Liver (tissue), 8 donors: ENCODE measurements at regions not wholly inside any gene's neighbourhood (a gene's known extent, or its start where the extent isn't known, plus 50 kb on each side); places are given as distances from the start of the nearest gene placed in this dataset.

Experiments used
- DNase-seq: peaks from one replicate; pipeline ENCODE4 v3.0.0-alpha.2; 2017; ENCODE audit warnings: low spot score
- H3K27ac ChIP-seq, 2 donors: one replicate each; pipeline ENCODE4 v1.7.0; 2013; ENCODE audit warnings: inconsistent platforms in 2 of 2, low read length in 2 of 2, control low read depth in 1 of 2, low read depth in 1 of 2, mild to moderate bottlenecking in 1 of 2
- H3K27me3 ChIP-seq, 4 donors: one replicate each; pipeline versions ENCODE4 v1.6.1 to v1.7.0; 2013; ENCODE audit warnings: low read length in 3 of 4, inconsistent platforms in 1 of 4, mild to moderate bottlenecking in 1 of 4, moderate library complexity in 1 of 4; ENCODE audit not compliant: control insufficient read depth in 4 of 4, insufficient read depth in 4 of 4
- H3K36me3 ChIP-seq, 4 donors: one replicate each; pipeline versions ENCODE4 v1.6.1 to v1.7.0; 2013; ENCODE audit warnings: low read length in 3 of 4, mild to moderate bottlenecking in 3 of 4, low read depth in 1 of 4, moderate library complexity in 1 of 4; ENCODE audit not compliant: control insufficient read depth in 4 of 4, insufficient read depth in 3 of 4
- H3K4me1 ChIP-seq, 4 donors: one replicate each; pipeline versions ENCODE4 v1.6.1 to v1.7.0; 2013; ENCODE audit warnings: low read length in 3 of 4, mild to moderate bottlenecking in 3 of 4, moderate library complexity in 1 of 4; ENCODE audit not compliant: control insufficient read depth in 4 of 4, insufficient read depth in 4 of 4
- H3K4me3 ChIP-seq, 3 donors: one replicate each; pipeline versions ENCODE4 v1.6.1 to v1.7.0; 2013; ENCODE audit warnings: low read length in 3 of 3, control low read depth in 1 of 3, low read depth in 1 of 3, mild to moderate bottlenecking in 1 of 3
- H3K9ac ChIP-seq, 2 donors: one replicate each; pipeline ENCODE4 v1.7.0; 2013; ENCODE audit warnings: low read length in 2 of 2, mild to moderate bottlenecking in 2 of 2, moderate library complexity in 2 of 2, control low read depth in 1 of 2, low read depth in 1 of 2
- H3K9me3 ChIP-seq, 4 donors: one replicate each; pipeline versions ENCODE4 v1.6.1 to v1.7.0; 2013; ENCODE audit warnings: low read length in 3 of 4; ENCODE audit not compliant: control insufficient read depth in 4 of 4
- CTCF ChIP-seq: fragments of 150-350 bp; IDR thresholded peaks from 2 replicates; pipeline ENCODE4 v1.5.1; 2017; ENCODE audit warnings: improper control_type of control experiment, low read depth, low read length; ENCODE audit not compliant: missing input control
- FOXA1 ChIP-seq: IDR thresholded peaks from 2 replicates; pipeline ENCODE4 v1.6.1; 2016; ENCODE audit warnings: antibody characterized with exemption
- FOXA2 ChIP-seq: IDR thresholded peaks from 2 replicates; pipeline ENCODE4 v1.6.1; 2016; ENCODE audit warnings: antibody characterized with exemption
- GABPA ChIP-seq, 2 donors: IDR thresholded peaks in 1 of 2; conservative IDR thresholded peaks in 1 of 2; 2 replicates each; pipeline ENCODE4 v1.6.1; 2016; ENCODE audit warnings: antibody characterized with exemption in 2 of 2, mild to moderate bottlenecking in 1 of 2, moderate library complexity in 1 of 2
- HNF4A ChIP-seq, 2 donors: conservative IDR thresholded peaks; 2 replicates each; pipeline ENCODE4 v1.6.1; 2016; ENCODE audit warnings: antibody characterized with exemption in 2 of 2, mild to moderate bottlenecking in 2 of 2
- JUND ChIP-seq, 2 donors: IDR thresholded peaks; 2 replicates each; pipeline ENCODE4 v1.6.1; 2016; ENCODE audit warnings: antibody characterized with exemption in 2 of 2
- MAX ChIP-seq: IDR thresholded peaks from 2 replicates; pipeline ENCODE4 v1.6.1; 2016; ENCODE audit warnings: antibody characterized with exemption
- NR2F2 ChIP-seq: IDR thresholded peaks from 2 replicates; pipeline ENCODE4 v1.6.1; 2016; ENCODE audit warnings: antibody characterized with exemption
- RAD21 ChIP-seq, 2 donors: IDR thresholded peaks; 2 replicates each; pipeline ENCODE4 v1.6.1; 2016; ENCODE audit warnings: antibody characterized with exemption in 2 of 2, mild to moderate bottlenecking in 2 of 2
- REST ChIP-seq: IDR thresholded peaks from 2 replicates; pipeline ENCODE4 v1.6.1; 2016; ENCODE audit warnings: antibody characterized with exemption, mild to moderate bottlenecking
- RXRA ChIP-seq, 2 donors: IDR thresholded peaks; 2 replicates each; pipeline ENCODE4 v1.6.1; 2017 to 2018; ENCODE audit warnings: antibody characterized with exemption in 2 of 2, mild to moderate bottlenecking in 1 of 2
- SP1 ChIP-seq: IDR thresholded peaks from 2 replicates; pipeline ENCODE4 v1.6.1; 2018; ENCODE audit warnings: antibody characterized with exemption, mild to moderate bottlenecking
- TAF1 ChIP-seq: conservative IDR thresholded peaks from 2 replicates; pipeline ENCODE4 v1.6.1; 2016; ENCODE audit warnings: antibody characterized with exemption, mild to moderate bottlenecking
- YY1 ChIP-seq: IDR thresholded peaks from 2 replicates; pipeline ENCODE4 v1.6.1; 2016; ENCODE audit warnings: antibody characterized with exemption, mild to moderate bottlenecking
- WGBS: extraction: QIAGEN DNeasy Blood & Tissue Kit; methylation state at CpG from one replicate; pipeline ENCODE4 v1.1.7; 2013; 5-methylcytosine and 5-hydroxymethylcytosine counted together
- TF ChIP-seq, protein P1 (sequence below): IDR thresholded peaks from 2 replicates; pipeline ENCODE4 v1.6.1; 2016; ENCODE audit warnings: antibody characterized with exemption
- TF ChIP-seq, protein P2 (sequence below): IDR thresholded peaks from 2 replicates; pipeline ENCODE4 v1.6.1; 2016; ENCODE audit warnings: antibody characterized with exemption
- donor health status: healthy.
- donor health status: healthy.
- donor health status: healthy.
- donor health status: healthy.
- donor health status: healthy.

DNA sequence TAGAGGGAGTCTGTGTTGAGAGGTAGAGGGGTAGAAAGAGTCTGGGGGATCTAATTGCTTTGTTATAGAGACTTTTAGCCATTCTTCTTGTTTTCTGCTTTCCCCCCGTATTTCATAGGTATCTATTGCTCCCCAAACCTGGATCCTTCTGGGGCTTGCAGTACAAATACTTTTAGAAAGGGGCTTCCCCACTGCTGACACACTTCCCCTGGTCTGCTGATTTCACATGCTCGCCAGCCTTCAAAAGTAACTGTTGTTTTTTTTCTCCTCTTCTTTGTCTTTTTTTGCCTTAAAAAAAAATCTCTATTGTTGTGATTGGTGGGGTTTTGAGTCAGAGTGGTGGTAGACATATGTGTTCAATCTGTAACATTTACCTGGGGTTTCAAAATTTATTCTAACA lies 300.6 kb upstream of the AZI2 start (continued):
- no peak for TF ChIP-seq GABPA (IDR thresholded peaks at IDR 0.05 in 1 of 2, conservative IDR thresholded peaks at IDR 0.05 in 1 of 2)
- no peak for TF ChIP-seq NR2F2

DNA sequence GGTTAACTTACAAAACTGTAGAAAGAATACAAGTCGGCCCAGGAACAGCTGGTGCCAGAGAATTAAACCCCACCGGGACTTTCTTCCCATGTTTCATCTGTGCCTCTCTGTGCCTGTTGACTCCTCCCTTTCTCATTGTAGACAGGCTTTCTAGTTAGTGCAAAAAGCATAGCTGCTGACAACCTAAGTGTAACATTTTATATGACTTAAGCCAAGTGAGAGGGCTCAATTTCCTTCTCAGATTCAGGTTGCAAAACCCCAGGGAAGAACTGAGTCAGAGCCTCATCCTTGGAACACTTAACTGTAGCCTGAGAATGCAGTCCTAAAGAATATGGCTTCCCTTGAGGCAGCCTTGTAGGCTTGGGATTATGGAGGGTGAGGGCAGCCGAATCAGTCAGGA lies 302.5 kb upstream of the AZI2 start:
- Histone ChIP-seq H3K27ac (no peak overlapping the region), H3K4me1 (no peaks in the 10 kb centered on the region), H3K4me3 (no peak overlapping the region), H3K27me3 (no peaks in the 10 kb centered on the region), H3K9ac (no peak overlapping the region), H3K36me3 (no peaks in the 10 kb centered on the region), H3K9me3 (no peaks in the 10 kb centered on the region)
- 87% methylated on average over 3 of the region's 3 CpGs for WGBS
- DNase-seq: no peak
- TF ChIP-seq, protein P1, sequence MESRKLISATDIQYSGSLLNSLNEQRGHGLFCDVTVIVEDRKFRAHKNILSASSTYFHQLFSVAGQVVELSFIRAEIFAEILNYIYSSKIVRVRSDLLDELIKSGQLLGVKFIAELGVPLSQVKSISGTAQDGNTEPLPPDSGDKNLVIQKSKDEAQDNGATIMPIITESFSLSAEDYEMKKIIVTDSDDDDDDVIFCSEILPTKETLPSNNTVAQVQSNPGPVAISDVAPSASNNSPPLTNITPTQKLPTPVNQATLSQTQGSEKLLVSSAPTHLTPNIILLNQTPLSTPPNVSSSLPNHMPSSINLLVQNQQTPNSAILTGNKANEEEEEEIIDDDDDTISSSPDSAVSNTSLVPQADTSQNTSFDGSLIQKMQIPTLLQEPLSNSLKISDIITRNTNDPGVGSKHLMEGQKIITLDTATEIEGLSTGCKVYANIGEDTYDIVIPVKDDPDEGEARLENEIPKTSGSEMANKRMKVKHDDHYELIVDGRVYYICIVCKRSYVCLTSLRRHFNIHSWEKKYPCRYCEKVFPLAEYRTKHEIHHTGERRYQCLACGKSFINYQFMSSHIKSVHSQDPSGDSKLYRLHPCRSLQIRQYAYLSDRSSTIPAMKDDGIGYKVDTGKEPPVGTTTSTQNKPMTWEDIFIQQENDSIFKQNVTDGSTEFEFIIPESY: no peak
- TF ChIP-seq NR2F2: no peak
- no peak for TF ChIP-seq FOXA1
- no peak for TF ChIP-seq HNF4A (conservative IDR thresholded peaks at IDR 0.05)
- no peak for TF ChIP-seq REST
- no peak for TF ChIP-seq JUND (IDR thresholded peaks at IDR 0.05)
- no peak for TF ChIP-seq RAD21 (IDR thresholded peaks at IDR 0.05)
- TF ChIP-seq MAX: no peak
- no peak for TF ChIP-seq GABPA (IDR thresholded peaks at IDR 0.05 in 1 of 2, conservative IDR thresholded peaks at IDR 0.05 in 1 of 2)
- TF ChIP-seq CTCF: no peak
- TF ChIP-seq, protein P2, sequence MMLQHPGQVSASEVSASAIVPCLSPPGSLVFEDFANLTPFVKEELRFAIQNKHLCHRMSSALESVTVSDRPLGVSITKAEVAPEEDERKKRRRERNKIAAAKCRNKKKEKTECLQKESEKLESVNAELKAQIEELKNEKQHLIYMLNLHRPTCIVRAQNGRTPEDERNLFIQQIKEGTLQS: no peak
- no peak for TF ChIP-seq YY1
- TF ChIP-seq TAF1: no peak
- TF ChIP-seq FOXA2: no peak
- no peak for TF ChIP-seq RXRA (IDR thresholded peaks at IDR 0.05)
- TF ChIP-seq SP1: no peak
